H9 (cell line): ENCODE measurements at regions not wholly inside any gene's neighbourhood (a gene's known extent, or its start where the extent isn't known, plus 50 kb on each side); places are given as distances from the start of the nearest gene placed in this dataset.

Experiments
- DNase-seq: peaks from one replicate; pipeline ENCODE4 v3.0.0-alpha.2; 2017
- H2AFZ ChIP-seq: one replicate; pipeline ENCODE4 v1.6.1; 2013; ENCODE audit warnings: mild to moderate bottlenecking, low read length, control low read depth, moderate library complexity
- H2AK5ac ChIP-seq: 2 replicates; pipeline ENCODE4 v1.6.1; 2013; ENCODE audit warnings: low read length, control low read depth, mixed read lengths; ENCODE audit not compliant: insufficient read length
- H2BK120ac ChIP-seq: one replicate; pipeline ENCODE4 v1.6.1; 2013; ENCODE audit warnings: low read depth, mild to moderate bottlenecking, low read length, control low read depth, inconsistent platforms; ENCODE audit not compliant: poor library complexity, severe bottlenecking
- H2BK12ac ChIP-seq: 2 replicates; pipeline ENCODE4 v1.6.1; 2013; ENCODE audit warnings: low read length, control low read depth, mixed read lengths, low read depth; ENCODE audit not compliant: insufficient read length
- H2BK15ac ChIP-seq: 2 replicates; pipeline ENCODE4 v1.6.1; 2013; ENCODE audit warnings: low read depth, low read length, control low read depth
- H2BK20ac ChIP-seq: one replicate; pipeline ENCODE4 v1.6.1; 2013; ENCODE audit warnings: low read depth, mild to moderate bottlenecking, low read length, control low read depth, inconsistent platforms; ENCODE audit not compliant: poor library complexity, severe bottlenecking
- H2BK5ac ChIP-seq: 2 replicates; pipeline ENCODE4 v1.6.1; 2013; ENCODE audit warnings: low read length, control low read depth, mixed read lengths; ENCODE audit not compliant: insufficient read length
- H3K14ac ChIP-seq: 2 replicates; pipeline ENCODE4 v1.6.1; 2013; ENCODE audit warnings: low read length, control low read depth; ENCODE audit not compliant: insufficient read depth
- H3K18ac ChIP-seq: 2 replicates; pipeline ENCODE4 v1.6.1; 2013; ENCODE audit warnings: low read depth, mild to moderate bottlenecking, mixed read lengths, low read length, control low read depth; ENCODE audit not compliant: insufficient read length
- H3K23ac ChIP-seq: 2 replicates; pipeline ENCODE4 v1.6.1; 2013; ENCODE audit warnings: low read length, control low read depth, mixed read lengths, low read depth; ENCODE audit not compliant: insufficient read length
- H3K23me2 ChIP-seq: 2 replicates; pipeline ENCODE4 v1.6.1; 2013; ENCODE audit warnings: low read depth, mild to moderate bottlenecking, mixed read lengths, low read length, control low read depth; ENCODE audit not compliant: insufficient read length, poor library complexity, severe bottlenecking
- H3K27ac ChIP-seq: 2 replicates; pipeline ENCODE4 v1.5.1; 2013; ENCODE audit warnings: low read length, control low read depth, mixed read lengths, low read depth; ENCODE audit not compliant: insufficient read length
- H3K27me3 ChIP-seq: 2 replicates; pipeline ENCODE4 v1.6.1; 2013; ENCODE audit warnings: low read length, control low read depth, inconsistent platforms; ENCODE audit not compliant: insufficient read depth
- H3K4ac ChIP-seq: 2 replicates; pipeline ENCODE4 v1.6.1; 2013; ENCODE audit warnings: low read depth, mild to moderate bottlenecking, control low read depth, inconsistent platforms, low read length, moderate library complexity
- H3K4me1 ChIP-seq: 2 replicates; pipeline ENCODE4 v1.6.1; 2013; ENCODE audit warnings: low read length, control low read depth, inconsistent platforms; ENCODE audit not compliant: insufficient read depth
- H3K4me2 ChIP-seq: 2 replicates; pipeline ENCODE4 v1.6.1; 2013; ENCODE audit warnings: low read length, control low read depth, mixed read lengths; ENCODE audit not compliant: insufficient read length, insufficient read depth
- H3K56ac ChIP-seq: 2 replicates; pipeline ENCODE4 v1.6.1; 2013; ENCODE audit warnings: low read depth, mild to moderate bottlenecking, mixed read lengths, low read length, control low read depth; ENCODE audit not compliant: insufficient read length
- H3K79me1 ChIP-seq: 2 replicates; pipeline ENCODE4 v1.6.1; 2013; ENCODE audit warnings: low read depth, mild to moderate bottlenecking, moderate library complexity, low read length, control low read depth, inconsistent platforms; ENCODE audit not compliant: insufficient read depth, poor library complexity, severe bottlenecking
- H3K79me2 ChIP-seq: 2 replicates; pipeline ENCODE4 v1.6.1; 2013; ENCODE audit warnings: low read length, control low read depth, inconsistent platforms; ENCODE audit not compliant: insufficient read depth
- H3K9ac ChIP-seq: 2 replicates; pipeline ENCODE4 v1.6.1; 2013; ENCODE audit warnings: low read length, control low read depth, mixed read lengths; ENCODE audit not compliant: insufficient read length; ENCODE audit errors: extremely low read depth
- H3K9me3 ChIP-seq: one replicate; pipeline ENCODE4 v1.6.1; 2013; ENCODE audit warnings: low read depth, low read length, inconsistent platforms; ENCODE audit not compliant: control insufficient read depth
- H3T11ph ChIP-seq: one replicate; pipeline ENCODE4 v1.6.1; 2013; ENCODE audit warnings: mild to moderate bottlenecking, low read length, control low read depth, inconsistent platforms
- H4K20me1 ChIP-seq: one replicate; pipeline ENCODE4 v1.6.1; 2013; ENCODE audit not compliant: control insufficient read depth, insufficient read length, insufficient read depth
- H4K5ac ChIP-seq: 2 replicates; pipeline ENCODE4 v1.6.1; 2013; ENCODE audit warnings: low read depth, mild to moderate bottlenecking, mixed read lengths, low read length, control low read depth; ENCODE audit not compliant: insufficient read length
- H4K8ac ChIP-seq: replicated peaks from 2 replicates; pipeline ENCODE4 v1.6.1; 2013; ENCODE audit warnings: low read length, control low read depth, mixed read lengths, low read depth; ENCODE audit not compliant: insufficient read length
- H4K91ac ChIP-seq: 2 replicates; pipeline ENCODE4 v1.6.1; 2013; ENCODE audit warnings: low read depth, mild to moderate bottlenecking, moderate library complexity, mixed read lengths, low read length, control low read depth; ENCODE audit not compliant: insufficient read length
- H3K27ac Mint-ChIP-seq, 3 experiments: 2 replicates in 2 of 3; 3 replicates in 1 of 3; pipeline ENCODE4 v1.8.0; 2020 to 2021; ENCODE audit warnings: mixed read lengths in 3 of 3, mild to moderate bottlenecking in 1 of 3, moderate library complexity in 1 of 3
- H3K27me3 Mint-ChIP-seq: 2 replicates; pipeline ENCODE4 v1.8.0; 2021; ENCODE audit warnings: low read depth, mild to moderate bottlenecking, moderate library complexity, mixed read lengths
- H3K36me3 Mint-ChIP-seq, 3 experiments: 2 replicates in 2 of 3; 3 replicates in 1 of 3; pipeline ENCODE4 v1.8.0; 2020 to 2021; ENCODE audit warnings: low read depth in 3 of 3, mixed read lengths in 3 of 3; ENCODE audit not compliant: insufficient read depth in 1 of 3
- H3K4me1 Mint-ChIP-seq, 2 experiments: 2 replicates each; pipeline ENCODE4 v1.8.0; 2020; ENCODE audit warnings: mixed read lengths in 2 of 2
- H3K4me3 Mint-ChIP-seq, 2 experiments: 2 replicates in 1 of 2; 3 replicates in 1 of 2; pipeline ENCODE4 v1.8.0; 2020 to 2021; ENCODE audit warnings: mild to moderate bottlenecking in 2 of 2, mixed read lengths in 2 of 2, moderate library complexity in 1 of 2
- H3K9me3 Mint-ChIP-seq, 2 experiments: 2 replicates in 1 of 2; 3 replicates in 1 of 2; pipeline ENCODE4 v1.8.0; 2020; ENCODE audit warnings: mild to moderate bottlenecking in 2 of 2, mixed read lengths in 2 of 2, moderate library complexity in 1 of 2
- CTCF ChIP-seq: fragments of 200-600 bp; sonication (generic); conservative IDR thresholded peaks from 3 replicates; pipeline ENCODE4 v1.8.0; 2021; ENCODE audit warnings: antibody characterized with exemption, mild to moderate bottlenecking
- WGBS: extraction: QIAGEN DNeasy Blood & Tissue Kit; methylation state at CpG from one replicate; pipeline ENCODE4 v1.1.7; 2013; ENCODE audit warnings: missing lambda C conversion rate, low lambda C conversion rate, mixed read lengths; ENCODE audit not compliant: insufficient read length; ENCODE audit errors: extremely low coverage; 5-methylcytosine and 5-hydroxymethylcytosine counted together

GRCh38 chr3:25377042-25377441 lies 51.0 kb upstream of the RARB start:
- H2AK5ac ChIP-seq, result no peak overlapping the region
- Mint-ChIP-seq H3K36me3 (no peaks in the 10 kb centered on the region), H3K9me3 (no peaks in the 10 kb centered on the region; a peak in 1 of 5 replicates), H3K4me1 (peaks cover 0 to 5% of the 10 kb centered on the region in 2 experiments; a peak in 1 of 4 replicates), H3K4me3 (no peak overlapping the region), H3K27me3 (no peaks in the 10 kb centered on the region), H3K27ac (no peak overlapping the region)
- no peak overlapping the region for H2BK5ac ChIP-seq
- H3T11ph ChIP-seq, result no peak overlapping the region
- WGBS, result no CpG with 5 or more reads among the region's 2 CpGs
- no peak overlapping the region for H4K5ac ChIP-seq
- H4K91ac ChIP-seq, result no peak overlapping the region
- H2BK12ac ChIP-seq, result no peak overlapping the region
- H3K27ac ChIP-seq, result no peak overlapping the region
- H3K23ac ChIP-seq, result no peak overlapping the region
- H3K23me2 ChIP-seq, result no peaks in the 10 kb centered on the region
- no peak overlapping the region for H2BK120ac ChIP-seq
- TF ChIP-seq CTCF, result no peak
- no peaks in the 10 kb centered on the region for H3K27me3 ChIP-seq
- H3K14ac ChIP-seq, result no peak overlapping the region
- no peak overlapping the region for H3K18ac ChIP-seq
- no peaks in the 10 kb centered on the region for H3K79me2 ChIP-seq
- no peak for DNase-seq
- no peaks in the 10 kb centered on the region for H3K9me3 ChIP-seq
- H2BK20ac ChIP-seq, result no peak overlapping the region
- H4K8ac ChIP-seq, result no peak overlapping the region
- no peak overlapping the region for H3K9ac ChIP-seq
- H3K56ac ChIP-seq, result no peak overlapping the region
- H2BK15ac ChIP-seq, result no peak overlapping the region
- H3K4me2 ChIP-seq, result no peak overlapping the region
- no peaks in the 10 kb centered on the region; the same call in 1 of the 2 replicates for H3K4me1 ChIP-seq
- no peaks in the 10 kb centered on the region for H3K79me1 ChIP-seq
- no peak overlapping the region for H2AFZ ChIP-seq
- H3K4ac ChIP-seq, result no peak overlapping the region
- H4K20me1 ChIP-seq, result no peaks in the 10 kb centered on the region
